ENCODE measurements at regions not wholly inside any gene's neighbourhood (a gene's known extent, or its start where the extent isn't known, plus 50 kb on each side); places are given as distances from the start of the nearest gene placed in this dataset.

GRCh38 chr1:59029411-59030167 is 245.7 kb upstream of the JUN start:
- no peaks in the 10 kb centered on the region for H3K36me3 Mint-ChIP-seq (ENCODE audit: low read depth)
- H3K27me3 Mint-ChIP-seq (ENCODE audit: low read depth), result no peaks in the 10 kb centered on the region
- no peak for DNase-seq (ENCODE audit: low spot score)
- no peak for TF ChIP-seq CTCF (IDR thresholded peaks at IDR 0.05)
- peaks cover 4% of the 10 kb centered on the region for H3K4me1 Mint-ChIP-seq (ENCODE audit: low read depth)
- H3K4me3 Mint-ChIP-seq (ENCODE audit: unreplicated experiment), result no peak overlapping the region
- H3K9me3 Mint-ChIP-seq (ENCODE audit: low read depth), result no peaks in the 10 kb centered on the region
- H3K27ac Mint-ChIP-seq (ENCODE audit: unreplicated experiment), result no peak overlapping the region

- no peaks in the 10 kb centered on the region for H3K9me3 Mint-ChIP-seq (ENCODE audit: low read depth)
- no peaks in the 10 kb centered on the region for H3K27me3 Mint-ChIP-seq (ENCODE audit: low read depth)
- peaks cover 1% of the 10 kb centered on the region for H3K36me3 Mint-ChIP-seq (ENCODE audit: low read depth)
- TF ChIP-seq CTCF (IDR thresholded peaks at IDR 0.05), result no peak
- no peak overlapping the region for H3K4me3 Mint-ChIP-seq (ENCODE audit: unreplicated experiment)
- H3K4me1 Mint-ChIP-seq (ENCODE audit: low read depth), result no peaks in the 10 kb centered on the region
- DNase-seq (ENCODE audit: low spot score), result no peak
- H3K27ac Mint-ChIP-seq (ENCODE audit: unreplicated experiment), result no peak overlapping the region
Measured at GRCh38 chr1:59032228-59032627, 248.4 kb upstream of the JUN start.

DNA sequence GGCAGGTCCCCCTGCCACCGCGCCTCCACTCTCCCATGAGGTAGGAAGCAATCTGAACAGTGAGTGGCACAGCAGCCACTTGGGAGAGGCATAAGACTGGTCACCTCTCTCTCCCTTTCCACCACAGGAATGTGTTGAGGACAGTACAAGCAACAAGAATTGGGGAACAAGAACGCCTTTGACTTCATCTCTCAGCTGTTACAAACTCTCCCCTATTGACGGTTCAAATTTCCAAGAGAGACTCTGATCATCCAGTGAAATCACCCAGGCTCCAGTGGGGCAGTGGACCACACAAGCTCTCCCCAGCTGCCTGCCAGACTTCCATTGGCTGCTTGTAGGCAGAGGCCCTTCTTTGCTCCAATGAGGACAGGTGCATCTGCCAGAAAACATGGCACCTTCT is 249.9 kb upstream of the JUN start:
- H3K4me3 Mint-ChIP-seq (ENCODE audit: unreplicated experiment), result no peak overlapping the region
- H3K27me3 Mint-ChIP-seq (ENCODE audit: low read depth), result no peaks in the 10 kb centered on the region
- peaks cover 1% of the 10 kb centered on the region for H3K36me3 Mint-ChIP-seq (ENCODE audit: low read depth)
- TF ChIP-seq CTCF (IDR thresholded peaks at IDR 0.05), result no peak
- H3K9me3 Mint-ChIP-seq (ENCODE audit: low read depth), result no peaks in the 10 kb centered on the region
- DNase-seq (ENCODE audit: low spot score), result no peak
- no peak overlapping the region for H3K27ac Mint-ChIP-seq (ENCODE audit: unreplicated experiment)
- no peaks in the 10 kb centered on the region for H3K4me1 Mint-ChIP-seq (ENCODE audit: low read depth)

DNA sequence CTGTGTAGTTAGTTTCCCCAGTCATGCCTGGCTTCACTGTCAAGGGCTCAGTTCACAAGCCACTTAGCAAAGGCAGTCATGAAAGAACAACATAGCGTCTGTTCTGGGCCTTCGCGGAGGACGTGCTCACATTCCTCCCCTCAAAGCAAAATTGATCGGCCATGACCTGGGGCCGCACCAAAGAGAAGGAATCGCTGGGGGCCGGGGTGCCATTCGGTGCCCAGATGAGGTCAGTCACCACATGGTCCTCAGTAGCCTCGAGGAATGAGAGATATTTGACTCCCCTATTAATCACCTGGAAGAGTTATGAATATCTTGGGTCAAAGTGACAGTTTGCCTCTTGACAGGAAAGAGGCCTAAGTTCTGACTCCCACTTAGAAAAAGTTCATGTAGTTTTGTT is 251.1 kb upstream of the JUN start:
- TF ChIP-seq CTCF (IDR thresholded peaks at IDR 0.05), result no peak
- DNase-seq (ENCODE audit: low spot score), result no peak
- Mint-ChIP-seq H3K27ac (ENCODE audit: unreplicated experiment) (no peak overlapping the region), H3K4me3 (ENCODE audit: unreplicated experiment) (no peak overlapping the region), H3K27me3 (ENCODE audit: low read depth) (peaks cover 2% of the 10 kb centered on the region), H3K9me3 (ENCODE audit: low read depth) (no peaks in the 10 kb centered on the region), H3K36me3 (ENCODE audit: low read depth) (peaks cover 1% of the 10 kb centered on the region), H3K4me1 (ENCODE audit: low read depth) (no peaks in the 10 kb centered on the region)

DNA sequence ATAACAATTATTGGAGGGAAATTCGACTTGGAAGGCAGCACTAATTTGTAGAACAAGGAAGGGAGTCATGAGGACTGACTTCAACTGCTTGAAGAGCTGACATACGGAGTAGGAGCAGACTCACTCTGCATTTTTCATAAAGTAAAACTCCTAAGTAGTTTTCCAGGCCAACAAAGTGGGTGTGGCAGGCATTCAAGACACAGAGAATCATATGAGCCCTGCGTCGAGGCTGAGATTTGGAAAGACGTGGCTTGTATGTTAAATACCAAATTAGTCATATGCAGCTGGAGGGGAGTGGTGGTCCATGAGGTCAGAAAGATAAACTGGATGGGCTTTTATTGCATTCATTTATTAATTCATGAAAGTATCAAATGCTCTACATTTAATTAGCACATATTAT is 255.7 kb upstream of the JUN start:
- Mint-ChIP-seq H3K27ac (ENCODE audit: unreplicated experiment) (no peak overlapping the region), H3K36me3 (ENCODE audit: low read depth) (peaks cover 1% of the 10 kb centered on the region), H3K9me3 (ENCODE audit: low read depth) (no peaks in the 10 kb centered on the region), H3K4me1 (ENCODE audit: low read depth) (peaks cover 18% of the 10 kb centered on the region), H3K4me3 (ENCODE audit: unreplicated experiment) (no peak overlapping the region), H3K27me3 (ENCODE audit: low read depth) (peaks cover 2% of the 10 kb centered on the region)
- TF ChIP-seq CTCF (IDR thresholded peaks at IDR 0.05), result no peak
- DNase-seq (ENCODE audit: low spot score), result no peak
